HepG2 (cell line): ENCODE measurements at regions not wholly inside any gene's neighbourhood (a gene's known extent, or its start where the extent isn't known, plus 50 kb on each side); places are given as distances from the start of the nearest gene placed in this dataset.

ENCODE experiments used
- ATAC-seq: fragments of 200-7000 bp; cut with Tn5 transposase; 3 replicates; pipeline ENCODE4 v1.9.1; 2020; ENCODE audit warnings: mild to moderate bottlenecking, moderate library complexity
- BruUV-seq: library from RNA; stranded (reverse); fragments of 400-500 nt; replicated peaks from 2 replicates; lab custom pipeline; 2021; lab: Mats Ljungman, UMichigan
- CTCF ChIA-PET: fragments of 300-600 bp; formaldehyde crosslinking; extraction: SDS; loops from one replicate; lab custom pipeline; 2021; ENCODE audit warnings: low total read pairs, inconsistent platforms, low intra/inter-chr PET ratio; lab: Yijun Ruan, JAX
- POLR2A ChIA-PET: fragments of 350-600 bp; sonication (Branson Sonifier 250); formaldehyde crosslinking; loops from one replicate; lab custom pipeline; 2020; ENCODE audit warnings: antibody characterized with exemption, inconsistent platforms; lab: Yijun Ruan, JAX
- DNase-seq: peaks from one replicate; pipeline ENCODE4 v3.0.0-alpha.2; 2015; ENCODE audit warnings: low spot score
- FAIRE-seq: peaks from 3 replicates; lab custom pipeline; 2011; peaks lifted over from hg19 to GRCh38; lab: Jason Lieb, UNC
- H2AFZ ChIP-seq: one replicate; pipeline ENCODE4 v1.6.1; 2011; ENCODE audit warnings: low read length, inconsistent platforms
- H3K27ac ChIP-seq: fragments of 300-600 bp; 3 replicates; pipeline ENCODE4 v1.8.0; 2011; ENCODE audit warnings: mixed run types, mild to moderate bottlenecking, mixed read lengths, low read length, inconsistent platforms; ENCODE audit not compliant: insufficient read depth; ENCODE audit errors: extremely low read length
- H3K27me3 ChIP-seq, 2 experiments: fragments of 200-600 bp in 1 of 2; 2 replicates in 1 of 2; 3 replicates in 1 of 2; pipeline versions ENCODE4 v1.6.0 to v1.8.0; 2011; ENCODE audit warnings: low read length in 2 of 2, mild to moderate bottlenecking in 2 of 2, moderate library complexity in 2 of 2, inconsistent platforms in 1 of 2; ENCODE audit not compliant: insufficient read depth in 2 of 2, control insufficient read depth in 1 of 2
- H3K36me3 ChIP-seq, 2 experiments: fragments of 200-600 bp in 1 of 2; replicated peaks in 1 of 2; 2 replicates in 1 of 2; 3 replicates in 1 of 2; pipeline versions ENCODE4 v1.5.1 to v1.8.0; 2011; ENCODE audit warnings: low read length in 2 of 2, inconsistent platforms in 1 of 2; ENCODE audit not compliant: insufficient read depth in 2 of 2, control insufficient read depth in 1 of 2
- H3K4me1 ChIP-seq: 2 replicates; pipeline ENCODE4 v1.5.1; 2012; ENCODE audit warnings: low read length, inconsistent platforms; ENCODE audit not compliant: insufficient read depth
- H3K4me2 ChIP-seq: 2 replicates; pipeline ENCODE4 v1.6.0; 2011; ENCODE audit warnings: low read depth, low read length, inconsistent platforms
- H3K4me3 ChIP-seq, 3 experiments: fragments of 200-600 bp in 1 of 3; sonication (generic), shearing (Covaris generic) in 1 of 3; replicated peaks in 1 of 3; 2 replicates each; pipeline ENCODE4 v1.5.1; 2011 to 2016; ENCODE audit warnings: low read length in 3 of 3, inconsistent platforms in 2 of 3, low read depth in 2 of 3, mild to moderate bottlenecking in 2 of 3, control low read depth in 1 of 3, mixed read lengths in 1 of 3; ENCODE audit not compliant: insufficient read depth in 1 of 3
- H3K79me2 ChIP-seq: one replicate; pipeline ENCODE4 v1.6.1; 2011; ENCODE audit warnings: low read length, inconsistent platforms; ENCODE audit not compliant: insufficient read depth
- H3K9ac ChIP-seq: 2 replicates; pipeline ENCODE4 v1.6.0; 2011; ENCODE audit warnings: mild to moderate bottlenecking, low read depth, low read length, inconsistent platforms; ENCODE audit not compliant: insufficient read depth
- H3K9me3 ChIP-seq: 2 replicates; pipeline ENCODE4 v1.5.1; 2012; ENCODE audit warnings: mild to moderate bottlenecking, low read length
- H4K20me1 ChIP-seq: 2 replicates; pipeline ENCODE4 v1.6.0; 2011; ENCODE audit warnings: inconsistent platforms, mild to moderate bottlenecking, low read length, moderate library complexity; ENCODE audit not compliant: insufficient read depth
- KMT2A ChIP-seq: sonication (generic); formaldehyde crosslinking; IDR thresholded peaks from 2 replicates; pipeline ENCODE4 v1.4.0; 2020; ENCODE audit warnings: missing genetic modification reagents
- NR3C1 ChIP-seq: sonication (generic); formaldehyde crosslinking; IDR thresholded peaks from 2 replicates; pipeline ENCODE4 v1.4.0; 2020; ENCODE audit warnings: missing genetic modification reagents
- PRDM15 ChIP-seq: sonication (generic); formaldehyde crosslinking; IDR thresholded peaks from 2 replicates; pipeline ENCODE4 v1.4.0; 2020; ENCODE audit warnings: missing genetic modification reagents
- ZNF124 ChIP-seq: sonication (generic); formaldehyde crosslinking; IDR thresholded peaks from 2 replicates; pipeline ENCODE4 v1.4.0; 2020; ENCODE audit warnings: missing genetic modification reagents
- WGBS: methylation state at CpG from one replicate; pipeline ENCODE4 v1.1.6; 2017; ENCODE audit warnings: low lambda C conversion rate; 5-methylcytosine and 5-hydroxymethylcytosine counted together
- in situ Hi-C: cut with HindIII; loops from 2 replicates; pipeline ENCODE4 v1.10.0; 2017; ENCODE audit warnings: low pct_unique_long_range_greater_than_20kb; ENCODE audit not compliant: extremely low pct_ligation_motif_present
- intact Hi-C: fragments of 100-400 bp; cut with micrococcal nuclease; formaldehyde crosslinking; loops from one replicate; pipeline ENCODE4 v1.10.0; 2022; ENCODE audit not compliant: unreplicated experiment

GRCh38 chr1:57616921-57617320 lies 193.1 kb upstream of the DAB1 start (continued):
- TF ChIP-seq PRDM15, result no peak
- TF ChIP-seq ZNF124 (CRISPR knock-in tag), result no peak
- TF ChIP-seq KMT2A (CRISPR knock-in tag), result no peak

- intact Hi-C loops, result no loop called here
- Histone ChIP-seq H3K79me2 (no peaks in the 10 kb centered on the region), H3K4me2 (no peak overlapping the region), H3K27me3 (no peaks in the 10 kb centered on the region), H3K27ac (no peak overlapping the region), H3K4me1 (no peaks in the 10 kb centered on the region; the same call in 1 of the 2 replicates), H3K36me3 (no peaks in the 10 kb centered on the region), H4K20me1 (no peaks in the 10 kb centered on the region), H3K4me3 (no peak overlapping the region), H3K9ac (no peak overlapping the region), H2AFZ (no peak overlapping the region), H3K9me3 (no peaks in the 10 kb centered on the region)
- TF ChIP-seq NR3C1, result no peak
- DNase-seq (no peak), FAIRE-seq (no peak), ATAC-seq (no peak)
- BruUV-seq, result no TSS peak
- POLR2A ChIA-PET, result no interaction called here
- CTCF ChIA-PET, result no interaction called here
- in situ Hi-C loops, result no loop called here
- 16% methylated on average over 4 of the region's 4 CpGs for WGBS
These were observed 192.1 kb upstream of the DAB1 start for GRCh38 chr1:57615956-57616355.
